HepG2 (cell line): ENCODE measurements at regions not wholly inside any gene's neighbourhood (a gene's known extent, or its start where the extent isn't known, plus 50 kb on each side); places are given as distances from the start of the nearest gene placed in this dataset.

Experiments used
- ATAC-seq: fragments of 200-7000 bp; cut with Tn5 transposase; 3 replicates; pipeline ENCODE4 v1.9.1; 2020; ENCODE audit warnings: mild to moderate bottlenecking, moderate library complexity
- BruUV-seq: library from RNA; stranded (reverse); fragments of 400-500 nt; replicated peaks from 2 replicates; lab custom pipeline; 2021; lab: Mats Ljungman, UMichigan
- CTCF ChIA-PET: fragments of 300-600 bp; formaldehyde crosslinking; extraction: SDS; loops from one replicate; lab custom pipeline; 2021; ENCODE audit warnings: low total read pairs, inconsistent platforms, low intra/inter-chr PET ratio; lab: Yijun Ruan, JAX
- POLR2A ChIA-PET: fragments of 350-600 bp; sonication (Branson Sonifier 250); formaldehyde crosslinking; loops from one replicate; lab custom pipeline; 2020; ENCODE audit warnings: antibody characterized with exemption, inconsistent platforms; lab: Yijun Ruan, JAX
- DNase-seq: peaks from one replicate; pipeline ENCODE4 v3.0.0-alpha.2; 2015; ENCODE audit warnings: low spot score
- FAIRE-seq: peaks from 3 replicates; lab custom pipeline; 2011; peaks lifted over from hg19 to GRCh38; lab: Jason Lieb, UNC
- H2AFZ ChIP-seq: one replicate; pipeline ENCODE4 v1.6.1; 2011; ENCODE audit warnings: low read length, inconsistent platforms
- H3K27ac ChIP-seq: fragments of 300-600 bp; 3 replicates; pipeline ENCODE4 v1.8.0; 2011; ENCODE audit warnings: mixed run types, mild to moderate bottlenecking, mixed read lengths, low read length, inconsistent platforms; ENCODE audit not compliant: insufficient read depth; ENCODE audit errors: extremely low read length
- H3K27me3 ChIP-seq, 2 experiments: fragments of 200-600 bp in 1 of 2; 2 replicates in 1 of 2; 3 replicates in 1 of 2; pipeline versions ENCODE4 v1.6.0 to v1.8.0; 2011; ENCODE audit warnings: low read length in 2 of 2, mild to moderate bottlenecking in 2 of 2, moderate library complexity in 2 of 2, inconsistent platforms in 1 of 2; ENCODE audit not compliant: insufficient read depth in 2 of 2, control insufficient read depth in 1 of 2
- H3K36me3 ChIP-seq, 2 experiments: fragments of 200-600 bp in 1 of 2; replicated peaks in 1 of 2; 2 replicates in 1 of 2; 3 replicates in 1 of 2; pipeline versions ENCODE4 v1.5.1 to v1.8.0; 2011; ENCODE audit warnings: low read length in 2 of 2, inconsistent platforms in 1 of 2; ENCODE audit not compliant: insufficient read depth in 2 of 2, control insufficient read depth in 1 of 2
- H3K4me1 ChIP-seq: 2 replicates; pipeline ENCODE4 v1.5.1; 2012; ENCODE audit warnings: low read length, inconsistent platforms; ENCODE audit not compliant: insufficient read depth
- H3K4me2 ChIP-seq: 2 replicates; pipeline ENCODE4 v1.6.0; 2011; ENCODE audit warnings: low read depth, low read length, inconsistent platforms
- H3K4me3 ChIP-seq, 3 experiments: fragments of 200-600 bp in 1 of 3; sonication (generic), shearing (Covaris generic) in 1 of 3; replicated peaks in 1 of 3; 2 replicates each; pipeline ENCODE4 v1.5.1; 2011 to 2016; ENCODE audit warnings: low read length in 3 of 3, inconsistent platforms in 2 of 3, low read depth in 2 of 3, mild to moderate bottlenecking in 2 of 3, control low read depth in 1 of 3, mixed read lengths in 1 of 3; ENCODE audit not compliant: insufficient read depth in 1 of 3
- H3K79me2 ChIP-seq: one replicate; pipeline ENCODE4 v1.6.1; 2011; ENCODE audit warnings: low read length, inconsistent platforms; ENCODE audit not compliant: insufficient read depth
- H3K9ac ChIP-seq: 2 replicates; pipeline ENCODE4 v1.6.0; 2011; ENCODE audit warnings: mild to moderate bottlenecking, low read depth, low read length, inconsistent platforms; ENCODE audit not compliant: insufficient read depth
- H3K9me3 ChIP-seq: 2 replicates; pipeline ENCODE4 v1.5.1; 2012; ENCODE audit warnings: mild to moderate bottlenecking, low read length
- H4K20me1 ChIP-seq: 2 replicates; pipeline ENCODE4 v1.6.0; 2011; ENCODE audit warnings: inconsistent platforms, mild to moderate bottlenecking, low read length, moderate library complexity; ENCODE audit not compliant: insufficient read depth
- EEA1 ChIP-seq: sonication (generic); formaldehyde crosslinking; IDR thresholded peaks from 2 replicates; pipeline ENCODE4 v1.5.1; 2020; ENCODE audit warnings: mild to moderate bottlenecking, missing genetic modification reagents, borderline replicate concordance
- FOXK1 ChIP-seq: sonication (generic); formaldehyde crosslinking; IDR thresholded peaks from 2 replicates; pipeline ENCODE4 v1.4.0; 2020; ENCODE audit warnings: low read depth, missing genetic modification reagents, borderline replicate concordance
- HDAC2 ChIP-seq: sonication (generic); formaldehyde crosslinking; IDR thresholded peaks from 2 replicates; pipeline ENCODE4 v1.4.0; 2020; ENCODE audit warnings: missing genetic modification reagents
- NFE2L2 ChIP-seq: fragments of 150-350 bp; IDR thresholded peaks from 2 replicates; pipeline ENCODE4 v1.6.1; 2014; ENCODE audit warnings: low read length
- U2AF2 ChIP-seq: fragments of 200-400 bp; formaldehyde crosslinking; IDR thresholded peaks from 2 replicates; pipeline ENCODE4 v1.6.1; 2017; ENCODE audit warnings: low read depth, mild to moderate bottlenecking, low read length
- ZFAT ChIP-seq: sonication (generic); formaldehyde crosslinking; conservative IDR thresholded peaks from 2 replicates; pipeline ENCODE4 v1.8.1; 2023; ENCODE audit warnings: missing genetic modification reagents, inconsistent platforms
- ZFP82 ChIP-seq: sonication (generic); formaldehyde crosslinking; IDR thresholded peaks from 2 replicates; pipeline ENCODE4 v1.5.1; 2020; ENCODE audit warnings: mild to moderate bottlenecking, missing genetic modification reagents, borderline replicate concordance
- ZNF296 ChIP-seq: sonication (generic); formaldehyde crosslinking; conservative IDR thresholded peaks from 2 replicates; pipeline ENCODE4 v1.5.0; 2020; ENCODE audit warnings: mild to moderate bottlenecking, missing genetic modification reagents
- WGBS: methylation state at CpG from one replicate; pipeline ENCODE4 v1.1.6; 2017; ENCODE audit warnings: low lambda C conversion rate; 5-methylcytosine and 5-hydroxymethylcytosine counted together
- in situ Hi-C: cut with HindIII; loops from 2 replicates; pipeline ENCODE4 v1.10.0; 2017; ENCODE audit warnings: low pct_unique_long_range_greater_than_20kb; ENCODE audit not compliant: extremely low pct_ligation_motif_present
- intact Hi-C: fragments of 100-400 bp; cut with micrococcal nuclease; formaldehyde crosslinking; loops from one replicate; pipeline ENCODE4 v1.10.0; 2022; ENCODE audit not compliant: unreplicated experiment
- TF ChIP-seq, protein P1 (sequence below): sonication (generic); formaldehyde crosslinking; IDR thresholded peaks from 2 replicates; pipeline ENCODE4 v1.5.0; 2020; ENCODE audit warnings: mild to moderate bottlenecking, missing genetic modification reagents, borderline replicate concordance
- TF ChIP-seq, protein P2 (sequence below): sonication (generic); formaldehyde crosslinking; IDR thresholded peaks from 2 replicates; pipeline ENCODE4 v1.4.0; 2020; ENCODE audit warnings: missing genetic modification reagents

DNA sequence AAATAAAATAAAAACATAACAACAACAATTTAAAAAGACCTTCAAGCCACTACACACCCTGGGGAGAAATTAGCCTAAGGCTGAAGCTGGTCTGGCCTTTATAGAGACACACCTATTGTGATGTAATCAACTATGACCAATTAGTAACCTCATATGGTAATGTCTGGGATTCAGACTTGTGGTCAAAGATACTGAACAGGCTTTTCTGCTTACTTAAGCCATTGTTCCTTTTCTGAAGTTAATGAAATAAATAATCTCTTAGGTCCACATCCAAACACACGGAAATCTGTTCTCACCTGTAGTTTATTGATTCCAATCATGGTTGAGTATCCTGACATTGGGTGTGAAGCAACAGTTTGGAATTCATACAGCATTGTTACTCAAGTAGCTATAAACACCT, 152.5 kb downstream of the PLS3 start (continued):
- no peak for TF ChIP-seq ZFP82
- TF ChIP-seq NFE2L2 = no peak
- TF ChIP-seq ZFAT (CRISPR knock-in tag) = no peak
- no peak for TF ChIP-seq U2AF2
- no peak for TF ChIP-seq ZNF296
- TF ChIP-seq EEA1 = no peak

DNA sequence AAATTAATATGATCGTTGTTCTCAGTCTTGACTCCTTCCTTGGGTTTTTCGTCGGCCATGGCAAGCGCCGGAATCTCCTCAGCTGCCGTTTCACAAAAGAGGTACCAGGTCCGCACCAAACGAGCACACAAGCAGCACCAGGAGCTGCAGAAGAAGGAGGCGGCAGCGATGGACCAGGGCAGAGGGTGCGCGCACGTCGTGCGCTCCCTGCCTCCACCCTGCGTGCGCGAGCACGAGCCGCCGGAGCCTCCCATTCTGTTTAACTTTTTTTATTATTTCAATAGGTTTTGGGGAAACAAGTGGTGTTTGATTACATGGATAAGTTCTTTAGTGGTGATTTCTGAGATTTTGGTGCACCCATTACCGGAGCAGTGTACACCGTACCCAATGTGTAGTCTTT, 158.2 kb downstream of the PLS3 start:
- Histone ChIP-seq H3K27ac (no peak overlapping the region), H3K4me3 (no peak overlapping the region)
- TF ChIP-seq HDAC2 (CRISPR knock-in tag) (no peak), FOXK1 (no peak)
- TF ChIP-seq, protein P1, sequence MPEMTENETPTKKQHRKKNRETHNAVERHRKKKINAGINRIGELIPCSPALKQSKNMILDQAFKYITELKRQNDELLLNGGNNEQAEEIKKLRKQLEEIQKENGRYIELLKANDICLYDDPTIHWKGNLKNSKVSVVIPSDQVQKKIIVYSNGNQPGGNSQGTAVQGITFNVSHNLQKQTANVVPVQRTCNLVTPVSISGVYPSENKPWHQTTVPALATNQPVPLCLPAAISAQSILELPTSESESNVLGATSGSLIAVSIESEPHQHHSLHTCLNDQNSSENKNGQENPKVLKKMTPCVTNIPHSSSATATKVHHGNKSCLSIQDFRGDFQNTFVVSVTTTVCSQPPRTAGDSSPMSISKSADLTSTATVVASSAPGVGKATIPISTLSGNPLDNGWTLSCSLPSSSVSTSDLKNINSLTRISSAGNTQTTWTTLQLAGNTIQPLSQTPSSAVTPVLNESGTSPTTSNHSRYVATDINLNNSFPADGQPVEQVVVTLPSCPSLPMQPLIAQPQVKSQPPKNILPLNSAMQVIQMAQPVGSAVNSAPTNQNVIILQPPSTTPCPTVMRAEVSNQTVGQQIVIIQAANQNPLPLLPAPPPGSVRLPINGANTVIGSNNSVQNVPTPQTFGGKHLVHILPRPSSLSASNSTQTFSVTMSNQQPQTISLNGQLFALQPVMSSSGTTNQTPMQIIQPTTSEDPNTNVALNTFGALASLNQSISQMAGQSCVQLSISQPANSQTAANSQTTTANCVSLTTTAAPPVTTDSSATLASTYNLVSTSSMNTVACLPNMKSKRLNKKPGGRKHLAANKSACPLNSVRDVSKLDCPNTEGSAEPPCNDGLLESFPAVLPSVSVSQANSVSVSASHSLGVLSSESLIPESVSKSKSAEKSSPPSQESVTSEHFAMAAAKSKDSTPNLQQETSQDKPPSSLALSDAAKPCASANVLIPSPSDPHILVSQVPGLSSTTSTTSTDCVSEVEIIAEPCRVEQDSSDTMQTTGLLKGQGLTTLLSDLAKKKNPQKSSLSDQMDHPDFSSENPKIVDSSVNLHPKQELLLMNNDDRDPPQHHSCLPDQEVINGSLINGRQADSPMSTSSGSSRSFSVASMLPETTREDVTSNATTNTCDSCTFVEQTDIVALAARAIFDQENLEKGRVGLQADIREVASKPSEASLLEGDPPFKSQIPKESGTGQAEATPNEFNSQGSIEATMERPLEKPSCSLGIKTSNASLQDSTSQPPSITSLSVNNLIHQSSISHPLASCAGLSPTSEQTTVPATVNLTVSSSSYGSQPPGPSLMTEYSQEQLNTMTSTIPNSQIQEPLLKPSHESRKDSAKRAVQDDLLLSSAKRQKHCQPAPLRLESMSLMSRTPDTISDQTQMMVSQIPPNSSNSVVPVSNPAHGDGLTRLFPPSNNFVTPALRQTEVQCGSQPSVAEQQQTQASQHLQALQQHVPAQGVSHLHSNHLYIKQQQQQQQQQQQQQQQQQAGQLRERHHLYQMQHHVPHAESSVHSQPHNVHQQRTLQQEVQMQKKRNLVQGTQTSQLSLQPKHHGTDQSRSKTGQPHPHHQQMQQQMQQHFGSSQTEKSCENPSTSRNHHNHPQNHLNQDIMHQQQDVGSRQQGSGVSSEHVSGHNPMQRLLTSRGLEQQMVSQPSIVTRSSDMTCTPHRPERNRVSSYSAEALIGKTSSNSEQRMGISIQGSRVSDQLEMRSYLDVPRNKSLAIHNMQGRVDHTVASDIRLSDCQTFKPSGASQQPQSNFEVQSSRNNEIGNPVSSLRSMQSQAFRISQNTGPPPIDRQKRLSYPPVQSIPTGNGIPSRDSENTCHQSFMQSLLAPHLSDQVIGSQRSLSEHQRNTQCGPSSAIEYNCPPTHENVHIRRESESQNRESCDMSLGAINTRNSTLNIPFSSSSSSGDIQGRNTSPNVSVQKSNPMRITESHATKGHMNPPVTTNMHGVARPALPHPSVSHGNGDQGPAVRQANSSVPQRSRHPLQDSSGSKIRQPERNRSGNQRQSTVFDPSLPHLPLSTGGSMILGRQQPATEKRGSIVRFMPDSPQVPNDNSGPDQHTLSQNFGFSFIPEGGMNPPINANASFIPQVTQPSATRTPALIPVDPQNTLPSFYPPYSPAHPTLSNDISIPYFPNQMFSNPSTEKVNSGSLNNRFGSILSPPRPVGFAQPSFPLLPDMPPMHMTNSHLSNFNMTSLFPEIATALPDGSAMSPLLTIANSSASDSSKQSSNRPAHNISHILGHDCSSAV (CRISPR knock-in tag) = no peak
- TF ChIP-seq, protein P2, sequence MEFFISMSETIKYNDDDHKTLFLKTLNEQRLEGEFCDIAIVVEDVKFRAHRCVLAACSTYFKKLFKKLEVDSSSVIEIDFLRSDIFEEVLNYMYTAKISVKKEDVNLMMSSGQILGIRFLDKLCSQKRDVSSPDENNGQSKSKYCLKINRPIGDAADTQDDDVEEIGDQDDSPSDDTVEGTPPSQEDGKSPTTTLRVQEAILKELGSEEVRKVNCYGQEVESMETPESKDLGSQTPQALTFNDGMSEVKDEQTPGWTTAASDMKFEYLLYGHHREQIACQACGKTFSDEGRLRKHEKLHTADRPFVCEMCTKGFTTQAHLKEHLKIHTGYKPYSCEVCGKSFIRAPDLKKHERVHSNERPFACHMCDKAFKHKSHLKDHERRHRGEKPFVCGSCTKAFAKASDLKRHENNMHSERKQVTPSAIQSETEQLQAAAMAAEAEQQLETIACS (CRISPR knock-in tag) = peak; percentile 81
- TF ChIP-seq, all 625 proteins: peak for 1
- Histone ChIP-seq H4K20me1 (no peaks in the 10 kb centered on the region), H3K36me3 (no peaks in the 10 kb centered on the region), H3K4me1 (no peaks in the 10 kb centered on the region), H3K9me3 (no peaks in the 10 kb centered on the region), H3K4me2 (peak overlapping the region; percentile 18; the same call in 1 of the 2 replicates), H3K9ac (no peak overlapping the region), H2AFZ (no peak overlapping the region), H3K27me3 (no peaks in the 10 kb centered on the region), H3K79me2 (no peaks in the 10 kb centered on the region)
- intact Hi-C loops (no loop called here), in situ Hi-C loops (no loop called here)
- FAIRE-seq (no peak), DNase-seq (no peak), ATAC-seq (no peak)
- BruUV-seq = no TSS peak
- POLR2A ChIA-PET = no interaction called here
- WGBS = 26% methylated on average over 4 of the region's 23 CpGs
- CTCF ChIA-PET = no interaction called here
